HepG2 (cell line): ENCODE measurements at regions not wholly inside any gene's neighbourhood (a gene's known extent, or its start where the extent isn't known, plus 50 kb on each side); places are given as distances from the start of the nearest gene placed in this dataset.

ENCODE experiments used
- ATAC-seq: fragments of 200-7000 bp; cut with Tn5 transposase; 3 replicates; pipeline ENCODE4 v1.9.1; 2020; ENCODE audit warnings: mild to moderate bottlenecking, moderate library complexity
- BruUV-seq: library from RNA; stranded (reverse); fragments of 400-500 nt; replicated peaks from 2 replicates; lab custom pipeline; 2021; lab: Mats Ljungman, UMichigan
- CTCF ChIA-PET: fragments of 300-600 bp; formaldehyde crosslinking; extraction: SDS; loops from one replicate; lab custom pipeline; 2021; ENCODE audit warnings: low total read pairs, inconsistent platforms, low intra/inter-chr PET ratio; lab: Yijun Ruan, JAX
- POLR2A ChIA-PET: fragments of 350-600 bp; sonication (Branson Sonifier 250); formaldehyde crosslinking; loops from one replicate; lab custom pipeline; 2020; ENCODE audit warnings: antibody characterized with exemption, inconsistent platforms; lab: Yijun Ruan, JAX
- DNase-seq: peaks from one replicate; pipeline ENCODE4 v3.0.0-alpha.2; 2015; ENCODE audit warnings: low spot score
- FAIRE-seq: peaks from 3 replicates; lab custom pipeline; 2011; peaks lifted over from hg19 to GRCh38; lab: Jason Lieb, UNC
- H2AFZ ChIP-seq: one replicate; pipeline ENCODE4 v1.6.1; 2011; ENCODE audit warnings: low read length, inconsistent platforms
- H3K27ac ChIP-seq: fragments of 300-600 bp; 3 replicates; pipeline ENCODE4 v1.8.0; 2011; ENCODE audit warnings: mixed run types, mild to moderate bottlenecking, mixed read lengths, low read length, inconsistent platforms; ENCODE audit not compliant: insufficient read depth; ENCODE audit errors: extremely low read length
- H3K27me3 ChIP-seq, 2 experiments: fragments of 200-600 bp in 1 of 2; 2 replicates in 1 of 2; 3 replicates in 1 of 2; pipeline versions ENCODE4 v1.6.0 to v1.8.0; 2011; ENCODE audit warnings: low read length in 2 of 2, mild to moderate bottlenecking in 2 of 2, moderate library complexity in 2 of 2, inconsistent platforms in 1 of 2; ENCODE audit not compliant: insufficient read depth in 2 of 2, control insufficient read depth in 1 of 2
- H3K36me3 ChIP-seq, 2 experiments: fragments of 200-600 bp in 1 of 2; replicated peaks in 1 of 2; 2 replicates in 1 of 2; 3 replicates in 1 of 2; pipeline versions ENCODE4 v1.5.1 to v1.8.0; 2011; ENCODE audit warnings: low read length in 2 of 2, inconsistent platforms in 1 of 2; ENCODE audit not compliant: insufficient read depth in 2 of 2, control insufficient read depth in 1 of 2
- H3K4me1 ChIP-seq: 2 replicates; pipeline ENCODE4 v1.5.1; 2012; ENCODE audit warnings: low read length, inconsistent platforms; ENCODE audit not compliant: insufficient read depth
- H3K4me2 ChIP-seq: 2 replicates; pipeline ENCODE4 v1.6.0; 2011; ENCODE audit warnings: low read depth, low read length, inconsistent platforms
- H3K4me3 ChIP-seq, 3 experiments: fragments of 200-600 bp in 1 of 3; sonication (generic), shearing (Covaris generic) in 1 of 3; replicated peaks in 1 of 3; 2 replicates each; pipeline ENCODE4 v1.5.1; 2011 to 2016; ENCODE audit warnings: low read length in 3 of 3, inconsistent platforms in 2 of 3, low read depth in 2 of 3, mild to moderate bottlenecking in 2 of 3, control low read depth in 1 of 3, mixed read lengths in 1 of 3; ENCODE audit not compliant: insufficient read depth in 1 of 3
- H3K79me2 ChIP-seq: one replicate; pipeline ENCODE4 v1.6.1; 2011; ENCODE audit warnings: low read length, inconsistent platforms; ENCODE audit not compliant: insufficient read depth
- H3K9ac ChIP-seq: 2 replicates; pipeline ENCODE4 v1.6.0; 2011; ENCODE audit warnings: mild to moderate bottlenecking, low read depth, low read length, inconsistent platforms; ENCODE audit not compliant: insufficient read depth
- H3K9me3 ChIP-seq: 2 replicates; pipeline ENCODE4 v1.5.1; 2012; ENCODE audit warnings: mild to moderate bottlenecking, low read length
- H4K20me1 ChIP-seq: 2 replicates; pipeline ENCODE4 v1.6.0; 2011; ENCODE audit warnings: inconsistent platforms, mild to moderate bottlenecking, low read length, moderate library complexity; ENCODE audit not compliant: insufficient read depth
- DMTF1 ChIP-seq: sonication (generic); formaldehyde crosslinking; IDR thresholded peaks from 2 replicates; pipeline ENCODE4 v1.4.0; 2020; ENCODE audit warnings: mild to moderate bottlenecking, missing genetic modification reagents
- GPN1 ChIP-seq: sonication (generic); formaldehyde crosslinking; IDR thresholded peaks from 2 replicates; pipeline ENCODE4 v1.5.1; 2020; ENCODE audit warnings: missing genetic modification reagents, borderline replicate concordance
- HNF4G ChIP-seq, 2 experiments: sonication (generic) in 1 of 2; formaldehyde crosslinking in 1 of 2; IDR thresholded peaks; 2 replicates each; pipeline versions ENCODE4 v1.4.0 to v1.6.1; 2011 to 2020; ENCODE audit warnings: borderline replicate concordance in 2 of 2, low read depth in 2 of 2, mild to moderate bottlenecking in 2 of 2, low read length in 1 of 2, missing genetic modification reagents in 1 of 2, moderate library complexity in 1 of 2
- MAFK ChIP-seq, 2 experiments: IDR thresholded peaks in 1 of 2; conservative IDR thresholded peaks in 1 of 2; 2 replicates each; pipeline ENCODE4 v1.6.1; 2011; ENCODE audit warnings: improper control_type of control experiment in 2 of 2, low read length in 2 of 2
- PCBP2 ChIP-seq: fragments of 200-400 bp; formaldehyde crosslinking; optimal IDR thresholded peaks from 2 replicates; pipeline ENCODE3; 2018; ENCODE audit warnings: low read length, low read depth; ENCODE audit not compliant: poor library complexity, severe bottlenecking
- TOPORS ChIP-seq: sonication (generic); formaldehyde crosslinking; IDR thresholded peaks from 2 replicates; pipeline ENCODE4 v1.8.0; 2023; ENCODE audit warnings: mild to moderate bottlenecking, missing genetic modification reagents
- ZBED4 ChIP-seq: sonication (generic); formaldehyde crosslinking; IDR thresholded peaks from 2 replicates; pipeline ENCODE4 v1.4.0; 2020; ENCODE audit warnings: missing genetic modification reagents, borderline replicate concordance
- ZBTB3 ChIP-seq: sonication (generic); formaldehyde crosslinking; IDR thresholded peaks from 2 replicates; pipeline ENCODE4 v1.4.0; 2020; ENCODE audit warnings: low read depth, mild to moderate bottlenecking, moderate library complexity, missing genetic modification reagents, borderline replicate concordance
- ZBTB33 ChIP-seq: sonication (generic); formaldehyde crosslinking; IDR thresholded peaks from 2 replicates; pipeline ENCODE4 v1.4.0; 2020; ENCODE audit warnings: missing genetic modification reagents
- ZNF547 ChIP-seq: sonication (generic); formaldehyde crosslinking; IDR thresholded peaks from 2 replicates; pipeline ENCODE4 v1.5.1; 2020; ENCODE audit warnings: mild to moderate bottlenecking, missing genetic modification reagents
- WGBS: methylation state at CpG from one replicate; pipeline ENCODE4 v1.1.6; 2017; ENCODE audit warnings: low lambda C conversion rate; 5-methylcytosine and 5-hydroxymethylcytosine counted together
- in situ Hi-C: cut with HindIII; loops from 2 replicates; pipeline ENCODE4 v1.10.0; 2017; ENCODE audit warnings: low pct_unique_long_range_greater_than_20kb; ENCODE audit not compliant: extremely low pct_ligation_motif_present
- intact Hi-C: fragments of 100-400 bp; cut with micrococcal nuclease; formaldehyde crosslinking; loops from one replicate; pipeline ENCODE4 v1.10.0; 2022; ENCODE audit not compliant: unreplicated experiment

- ATAC-seq (no peak), FAIRE-seq (no peak), DNase-seq (no peak)
- POLR2A ChIA-PET = no interaction called here
- Histone ChIP-seq H3K9ac (no peak overlapping the region), H2AFZ (no peak overlapping the region), H3K4me3 (no peak overlapping the region), H3K4me1 (no peaks in the 10 kb centered on the region), H3K27ac (no peak overlapping the region), H3K9me3 (no peaks in the 10 kb centered on the region), H3K36me3 (no peaks in the 10 kb centered on the region), H3K4me2 (no peak overlapping the region), H3K79me2 (no peaks in the 10 kb centered on the region), H3K27me3 (no peaks in the 10 kb centered on the region), H4K20me1 (no peaks in the 10 kb centered on the region)
- intact Hi-C loops (no loop called here), in situ Hi-C loops (no loop called here)
- CTCF ChIA-PET = no interaction called here
- BruUV-seq = no TSS peak
- TF ChIP-seq ZBTB33 (CRISPR knock-in tag) (no peak), MAFK (conservative IDR thresholded peaks at IDR 0.05 in 1 of 2, IDR thresholded peaks at IDR 0.05 in 1 of 2; ENCODE audit: low read length in 2 of 2) (no peak), ZBED4 (CRISPR knock-in tag) (no peak), GPN1 (no peak), ZBTB3 (no peak), TOPORS (no peak), ZNF547 (CRISPR knock-in tag) (no peak), HNF4G (IDR thresholded peaks at IDR 0.05; ENCODE audit: borderline replicate concordance, low read depth, low read length) (no peak), HNF4G (CRISPR knock-in tag; IDR thresholded peaks at IDR 0.05; ENCODE audit: borderline replicate concordance, low read depth) (no peak), DMTF1 (CRISPR knock-in tag) (no peak), PCBP2 (no peak)
- 27% methylated on average over 4 of the region's 4 CpGs for WGBS
These were observed 602.1 kb upstream of the TMEM132C start for GRCh38 chr12:127664901-127665300.
